HL-60 (cell line): ENCODE measurements at regions not wholly inside any gene's neighbourhood (a gene's known extent, or its start where the extent isn't known, plus 50 kb on each side); places are given as distances from the start of the nearest gene placed in this dataset.

Experiments used
- DNase-seq, 2 experiments: peaks; one replicate each; pipeline ENCODE4 v3.0.0-alpha.2; 2010 to 2020; ENCODE audit warnings: low read depth in 1 of 2, low spot score in 1 of 2
- H3K27ac ChIP-seq: fragments of 250-450 bp; sonication (Bioruptor Pico); replicated peaks from 2 replicates; pipeline ENCODE4 v1.5.1; 2020; ENCODE audit warnings: mild to moderate bottlenecking, moderate library complexity
- H3K27me3 ChIP-seq: fragments of 250-450 bp; sonication (Bioruptor Pico); 2 replicates; pipeline ENCODE4 v1.5.1; 2021; ENCODE audit warnings: mild to moderate bottlenecking, moderate library complexity; ENCODE audit not compliant: insufficient read depth, poor library complexity, severe bottlenecking
- H3K4me3 ChIP-seq: replicated peaks from 2 replicates; pipeline ENCODE4 v1.5.1; 2011; ENCODE audit warnings: mild to moderate bottlenecking, control low read depth, low read length; ENCODE audit not compliant: insufficient read depth
- CTCF ChIP-seq: IDR thresholded peaks from one replicate; pipeline ENCODE4 v1.5.1; 2011; ENCODE audit warnings: low read length, control low read depth, inconsistent platforms; ENCODE audit not compliant: insufficient read depth
- GABPA ChIP-seq: IDR thresholded peaks from 2 replicates; pipeline ENCODE4 v1.6.1; 2012; ENCODE audit warnings: low read depth
- POLR2AphosphoS5 ChIP-seq: IDR thresholded peaks from 2 replicates; pipeline ENCODE4 v1.6.1; 2012; ENCODE audit warnings: low read depth
- REST ChIP-seq: IDR thresholded peaks from 2 replicates; pipeline ENCODE4 v1.6.1; 2012; ENCODE audit warnings: low read depth; ENCODE audit not compliant: insufficient replicate concordance
- SPI1 ChIP-seq: IDR thresholded peaks from 2 replicates; pipeline ENCODE4 v1.6.1; 2012; ENCODE audit warnings: low read depth, mild to moderate bottlenecking, borderline replicate concordance

GRCh38 chr3:22029480-22029879 lies 278.5 kb upstream of the ZNF385D start:
- Histone ChIP-seq H3K4me3 (no peak overlapping the region), H3K27ac (no peak overlapping the region), H3K27me3 (no peaks in the 10 kb centered on the region)
- TF ChIP-seq POLR2AphosphoS5 = no peak
- TF ChIP-seq SPI1 = no peak
- TF ChIP-seq CTCF = no peak
- no peak for TF ChIP-seq GABPA
- TF ChIP-seq REST = no peak
- DNase-seq = no peak

GRCh38 chr3:22039161-22039560 lies 288.2 kb upstream of the ZNF385D start:
- H3K27ac ChIP-seq = no peak overlapping the region
- H3K4me3 ChIP-seq = no peak overlapping the region
- no peak for DNase-seq
- H3K27me3 ChIP-seq = no peaks in the 10 kb centered on the region
- TF ChIP-seq GABPA (no peak), CTCF (no peak), REST (no peak), SPI1 (no peak), POLR2AphosphoS5 (no peak)

GRCh38 chr3:22040150-22040549 lies 289.1 kb upstream of the ZNF385D start:
- no peak overlapping the region for H3K27ac ChIP-seq
- H3K27me3 ChIP-seq = no peaks in the 10 kb centered on the region
- H3K4me3 ChIP-seq = no peak overlapping the region
- TF ChIP-seq REST = no peak
- TF ChIP-seq CTCF = no peak
- TF ChIP-seq GABPA = no peak
- TF ChIP-seq SPI1 = no peak
- no peak for TF ChIP-seq POLR2AphosphoS5
- no peak for DNase-seq
